ENCODE measurements at regions not wholly inside any gene's neighbourhood (a gene's known extent, or its start where the extent isn't known, plus 50 kb on each side); places are given as distances from the start of the nearest gene placed in this dataset.

DNA sequence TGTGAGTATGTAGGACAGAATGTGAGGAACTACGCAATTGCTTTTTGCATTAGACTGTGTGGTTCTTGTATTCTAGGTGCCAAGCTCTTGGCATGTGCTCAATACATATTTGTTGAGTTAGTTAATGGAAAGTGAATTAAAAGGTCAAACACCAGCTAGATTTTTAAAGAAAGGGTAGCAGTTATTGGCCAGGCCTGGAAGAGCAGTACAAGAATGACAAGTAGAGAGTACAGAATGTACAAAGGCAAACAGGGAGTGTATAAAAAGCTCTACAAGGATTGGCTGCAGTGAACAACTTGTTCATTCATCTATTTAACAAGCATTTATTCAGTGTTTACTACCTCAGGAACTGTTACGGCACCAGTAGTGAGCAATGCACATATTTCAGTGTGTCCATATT is 854.0 kb upstream of the SEL1L start:
- 79 to 86% methylated on average over 2 of the region's 2 CpGs for WGBS, 2 donors
- Histone ChIP-seq H3K36me3 (no peaks in the 10 kb centered on the region), H3K9me3 (no peaks in the 10 kb centered on the region), H3K27me3 (no peaks in the 10 kb centered on the region), H3K4me3 (no peak overlapping the region), H3K27ac (peak overlapping the region; percentile 50 to 81 (median 74)), H3K4me1 (peaks cover 0 to 16% (median 0%) of the 10 kb centered on the region in 4 donors)
- no peak for DNase-seq
- no peak for TF ChIP-seq POLR2A (IDR thresholded peaks at IDR 0.05)
- peak; percentile 39 to 83 (median 74) for TF ChIP-seq POLR2AphosphoS5 (IDR thresholded peaks at IDR 0.05)
- peak; percentile 80 to 99 (median 94) for TF ChIP-seq EP300 (IDR thresholded peaks at IDR 0.05)
- TF ChIP-seq, protein P1, sequence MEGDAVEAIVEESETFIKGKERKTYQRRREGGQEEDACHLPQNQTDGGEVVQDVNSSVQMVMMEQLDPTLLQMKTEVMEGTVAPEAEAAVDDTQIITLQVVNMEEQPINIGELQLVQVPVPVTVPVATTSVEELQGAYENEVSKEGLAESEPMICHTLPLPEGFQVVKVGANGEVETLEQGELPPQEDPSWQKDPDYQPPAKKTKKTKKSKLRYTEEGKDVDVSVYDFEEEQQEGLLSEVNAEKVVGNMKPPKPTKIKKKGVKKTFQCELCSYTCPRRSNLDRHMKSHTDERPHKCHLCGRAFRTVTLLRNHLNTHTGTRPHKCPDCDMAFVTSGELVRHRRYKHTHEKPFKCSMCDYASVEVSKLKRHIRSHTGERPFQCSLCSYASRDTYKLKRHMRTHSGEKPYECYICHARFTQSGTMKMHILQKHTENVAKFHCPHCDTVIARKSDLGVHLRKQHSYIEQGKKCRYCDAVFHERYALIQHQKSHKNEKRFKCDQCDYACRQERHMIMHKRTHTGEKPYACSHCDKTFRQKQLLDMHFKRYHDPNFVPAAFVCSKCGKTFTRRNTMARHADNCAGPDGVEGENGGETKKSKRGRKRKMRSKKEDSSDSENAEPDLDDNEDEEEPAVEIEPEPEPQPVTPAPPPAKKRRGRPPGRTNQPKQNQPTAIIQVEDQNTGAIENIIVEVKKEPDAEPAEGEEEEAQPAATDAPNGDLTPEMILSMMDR (IDR thresholded peaks at IDR 0.05), result no peak
- intact Hi-C loops (cut with DNase I), result no loop called here

DNA sequence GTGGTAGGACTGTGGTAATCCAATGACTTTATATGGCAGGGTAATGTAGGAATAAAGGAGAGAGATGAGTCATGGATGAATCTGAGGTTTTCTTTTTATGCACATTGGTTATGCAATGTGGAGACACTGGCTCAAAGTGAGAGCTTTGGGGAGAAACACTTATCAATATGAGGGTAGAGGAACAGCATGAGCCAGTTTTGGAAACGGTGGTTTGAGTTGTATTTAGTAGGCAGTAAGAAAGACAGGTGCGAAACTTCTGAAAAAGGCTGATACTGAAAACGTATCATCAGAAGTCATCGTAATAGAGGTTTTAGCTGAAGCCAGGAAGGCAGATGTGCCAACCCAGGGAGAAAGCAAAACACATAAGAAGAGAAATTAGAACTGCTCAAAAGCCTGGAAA is 854.8 kb upstream of the SEL1L start:
- TF ChIP-seq EP300 (IDR thresholded peaks at IDR 0.05), result no peak
- TF ChIP-seq, protein P1 (IDR thresholded peaks at IDR 0.05), result no peak
- TF ChIP-seq POLR2AphosphoS5 (IDR thresholded peaks at IDR 0.05), result no peak
- no peak for TF ChIP-seq POLR2A (IDR thresholded peaks at IDR 0.05)
- no peak for DNase-seq
- 64 to 65% methylated on average over 4 of the region's 4 CpGs for WGBS, 2 donors
- Histone ChIP-seq H3K4me1 (peaks cover 0 to 16% (median 0%) of the 10 kb centered on the region in 4 donors), H3K27me3 (no peaks in the 10 kb centered on the region), H3K4me3 (no peak overlapping the region), H3K27ac (peak overlapping the region; percentile 33 to 81 (median 72)), H3K36me3 (no peaks in the 10 kb centered on the region), H3K9me3 (no peaks in the 10 kb centered on the region)
- intact Hi-C loops (cut with DNase I), result no loop called here

DNA sequence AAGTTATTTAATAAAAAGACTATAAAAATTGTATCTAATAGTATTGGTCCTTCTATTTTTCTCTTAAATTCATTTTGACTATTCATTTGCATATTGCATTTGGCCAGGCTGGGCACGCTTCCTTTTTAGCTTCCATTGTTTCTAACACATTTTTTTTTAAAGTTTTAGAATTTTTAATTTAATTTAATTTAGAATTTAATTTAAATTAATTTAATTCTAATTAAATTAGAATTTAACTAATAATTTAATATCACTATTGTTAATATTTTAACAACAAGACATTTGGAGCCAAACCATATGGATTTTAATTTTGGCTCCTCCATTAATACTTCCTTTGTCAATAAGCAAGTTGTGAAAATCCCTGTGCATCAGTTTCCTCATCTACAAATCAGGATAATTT is 856.9 kb upstream of the SEL1L start:
- Histone ChIP-seq H3K9me3 (no peaks in the 10 kb centered on the region), H3K27ac (no peak overlapping the region), H3K27me3 (no peaks in the 10 kb centered on the region), H3K4me1 (peaks cover 0 to 16% (median 0%) of the 10 kb centered on the region in 4 donors), H3K4me3 (no peak overlapping the region), H3K36me3 (no peaks in the 10 kb centered on the region)
- WGBS, 2 donors, result 89 to 98% methylated on average over 1 of the region's 1 CpG
- intact Hi-C loops (cut with DNase I), result no loop called here
- DNase-seq, result no peak
- TF ChIP-seq POLR2A (IDR thresholded peaks at IDR 0.05) (no peak), EP300 (IDR thresholded peaks at IDR 0.05) (no peak), POLR2AphosphoS5 (IDR thresholded peaks at IDR 0.05) (no peak)
- TF ChIP-seq, protein P1 (IDR thresholded peaks at IDR 0.05), result no peak

DNA sequence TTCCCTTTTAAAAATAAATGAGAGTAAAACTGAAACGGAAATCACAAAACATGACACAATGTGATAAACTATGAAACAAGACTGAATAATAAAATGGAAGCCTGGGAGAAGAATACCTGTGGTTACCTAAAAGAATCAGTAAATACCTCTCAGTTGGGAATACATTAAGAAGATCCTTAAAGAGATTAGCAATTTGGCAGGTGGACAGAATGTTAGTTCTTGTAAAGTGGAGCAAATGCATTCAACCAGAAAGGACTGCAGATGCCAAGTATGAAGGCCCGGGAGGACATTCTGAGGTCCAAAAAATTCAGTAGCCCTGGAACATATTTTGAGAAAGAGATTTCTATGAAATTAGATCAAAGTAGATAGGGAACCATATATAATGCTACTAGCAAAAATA is 861.3 kb upstream of the SEL1L start:
- H3K4me3 ChIP-seq, result no peak overlapping the region
- WGBS, 2 donors, result 88 to 92% methylated on average over 2 of the region's 2 CpGs
- no peaks in the 10 kb centered on the region for H3K36me3 ChIP-seq
- no peak overlapping the region for H3K27ac ChIP-seq
- no peaks in the 10 kb centered on the region for H3K9me3 ChIP-seq
- peaks cover 0 to 10% (median 8%) of the 10 kb centered on the region in 4 donors for H3K4me1 ChIP-seq
- H3K27me3 ChIP-seq, result no peaks in the 10 kb centered on the region
- intact Hi-C loops (cut with DNase I), result no loop called here
- no peak for DNase-seq
- TF ChIP-seq, protein P1 (IDR thresholded peaks at IDR 0.05), result no peak
- TF ChIP-seq EP300 (IDR thresholded peaks at IDR 0.05) (no peak), POLR2AphosphoS5 (IDR thresholded peaks at IDR 0.05) (no peak), POLR2A (IDR thresholded peaks at IDR 0.05) (no peak)

DNA sequence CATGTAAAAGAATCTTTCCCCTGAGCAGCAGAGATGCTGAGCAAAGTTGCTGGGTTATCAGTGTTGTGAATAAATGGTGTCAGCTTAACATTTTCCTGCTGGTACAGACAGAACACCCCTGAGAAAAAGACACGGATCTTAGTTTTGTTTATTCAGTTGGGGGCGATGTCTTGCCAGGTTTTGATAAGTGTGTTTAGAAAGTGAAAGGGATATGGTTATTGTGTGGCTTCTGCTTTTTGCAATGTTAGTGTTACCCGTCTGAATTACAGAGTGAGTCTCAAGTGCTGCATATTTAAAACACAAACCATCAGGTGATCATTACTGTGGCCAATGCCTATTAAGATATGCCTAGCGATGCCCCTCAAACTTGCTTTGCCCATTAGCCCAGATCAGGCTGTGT is 864.6 kb upstream of the SEL1L start:
- H3K36me3 ChIP-seq, result no peaks in the 10 kb centered on the region
- WGBS, 2 donors, result 21 to 29% methylated on average over 4 of the region's 4 CpGs
- no peak overlapping the region for H3K4me3 ChIP-seq
- TF ChIP-seq, protein P1 (IDR thresholded peaks at IDR 0.05), result no peak
- TF ChIP-seq EP300 (IDR thresholded peaks at IDR 0.05) (no peak), POLR2AphosphoS5 (IDR thresholded peaks at IDR 0.05) (no peak), POLR2A (IDR thresholded peaks at IDR 0.05) (no peak)
- no peaks in the 10 kb centered on the region for H3K27me3 ChIP-seq
- H3K27ac ChIP-seq, result no peak overlapping the region
- intact Hi-C loops (cut with DNase I), result no loop called here
- DNase-seq, result no peak
- H3K4me1 ChIP-seq, result peaks cover 0 to 10% (median 8%) of the 10 kb centered on the region in 4 donors
- no peaks in the 10 kb centered on the region for H3K9me3 ChIP-seq

All from sigmoid colon (tissue), 6 donors.